GM19023 (cell line): ENCODE measurements at regions not wholly inside any gene's neighbourhood (a gene's known extent, or its start where the extent isn't known, plus 50 kb on each side); places are given as distances from the start of the nearest gene placed in this dataset.
"Not testable (repeated sequence)": the region's sequence is repeated elsewhere in the genome, so short reads cannot be mapped to it uniquely, and the experiment has no call there.

ENCODE experiments used
- ATAC-seq: cut with Tn5 transposase; IDR thresholded peaks from one replicate; pipeline ENCODE4 v1.9.1; 2021; ENCODE audit warnings: mild to moderate bottlenecking, moderate library complexity; ENCODE audit not compliant: unreplicated experiment

- ATAC-seq: not testable (repeated sequence)
These were observed 1187.6 kb upstream of the AUTS2 start for GRCh38 chr7:68410693-68411092.

DNA sequence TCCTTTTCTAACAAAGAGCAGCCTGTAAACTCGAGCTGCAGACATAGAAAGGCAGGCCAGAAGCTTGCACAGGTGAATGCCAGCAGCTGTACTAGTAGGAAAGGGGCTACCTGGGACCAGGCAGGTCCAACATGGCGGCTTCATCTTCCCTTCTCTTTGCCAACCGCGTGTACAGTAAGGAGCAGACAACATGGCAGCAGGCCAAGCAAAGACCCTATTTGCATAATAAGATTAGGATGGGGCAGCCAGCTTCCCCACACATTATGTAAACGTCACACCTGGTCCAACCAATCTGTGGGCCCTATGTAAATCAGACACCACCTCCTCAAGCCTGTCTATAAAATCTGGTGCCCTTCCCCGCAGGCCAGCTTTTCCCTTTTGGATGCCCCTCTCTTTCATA, 1186.5 kb upstream of the AUTS2 start:
- ATAC-seq: no peak

DNA sequence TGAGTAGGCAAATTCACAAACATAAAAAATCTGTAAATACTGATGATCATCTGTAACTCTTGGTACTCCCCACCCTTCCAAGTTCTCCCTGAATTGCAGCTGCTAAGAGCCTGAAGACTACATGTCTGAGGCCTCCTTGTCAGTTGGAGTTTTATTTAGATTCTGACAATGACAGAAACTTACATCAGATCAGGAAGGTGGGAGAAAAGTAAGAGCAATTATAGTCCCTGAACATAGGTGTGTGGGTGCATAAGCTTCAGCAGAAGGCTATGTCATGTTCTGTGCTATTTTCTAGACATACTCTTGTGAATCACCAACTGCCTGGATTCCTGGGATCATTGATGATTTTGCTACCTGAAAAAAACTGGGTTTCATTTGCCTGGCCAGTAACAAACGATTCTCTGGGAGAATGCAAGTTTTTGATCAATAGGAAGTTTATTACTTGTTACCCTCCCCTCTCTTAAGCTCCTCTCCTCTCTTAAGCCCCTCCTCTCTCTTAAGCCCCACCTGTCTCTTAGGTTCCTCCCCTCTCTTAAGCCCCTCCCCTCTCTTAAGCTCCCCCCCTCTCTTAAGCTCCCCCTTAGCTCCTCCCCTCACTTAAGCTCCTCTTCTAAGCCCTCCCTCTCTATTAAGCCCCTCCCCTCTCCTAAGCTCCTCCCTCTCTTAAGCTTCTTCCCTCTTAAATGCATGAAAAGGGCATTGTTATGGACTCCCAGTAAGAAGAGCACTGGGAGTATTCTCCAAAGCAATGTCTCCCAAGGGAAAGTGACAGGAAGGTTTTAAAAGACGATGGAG, 1183.4 kb upstream of the AUTS2 start:
- ATAC-seq: no peak

DNA sequence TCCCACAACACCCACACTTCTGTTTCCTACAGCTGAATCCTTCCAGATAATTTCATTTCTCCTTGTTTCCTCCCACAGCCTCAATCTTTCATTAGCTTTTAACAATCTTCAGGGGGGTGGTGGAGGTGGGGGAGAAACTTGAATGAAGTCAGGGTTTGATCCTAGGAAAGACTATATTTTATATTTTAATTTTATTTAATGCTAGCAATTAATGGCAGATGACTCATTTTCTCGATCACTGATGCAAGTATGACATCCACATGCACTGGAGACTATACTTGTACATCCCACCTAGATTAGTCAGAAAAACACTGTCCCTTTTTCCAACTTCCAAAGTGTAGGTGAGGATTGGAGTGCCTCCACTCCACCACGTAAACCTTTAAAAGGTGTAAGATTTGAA, 1181.3 kb upstream of the AUTS2 start:
- no peak for ATAC-seq

DNA sequence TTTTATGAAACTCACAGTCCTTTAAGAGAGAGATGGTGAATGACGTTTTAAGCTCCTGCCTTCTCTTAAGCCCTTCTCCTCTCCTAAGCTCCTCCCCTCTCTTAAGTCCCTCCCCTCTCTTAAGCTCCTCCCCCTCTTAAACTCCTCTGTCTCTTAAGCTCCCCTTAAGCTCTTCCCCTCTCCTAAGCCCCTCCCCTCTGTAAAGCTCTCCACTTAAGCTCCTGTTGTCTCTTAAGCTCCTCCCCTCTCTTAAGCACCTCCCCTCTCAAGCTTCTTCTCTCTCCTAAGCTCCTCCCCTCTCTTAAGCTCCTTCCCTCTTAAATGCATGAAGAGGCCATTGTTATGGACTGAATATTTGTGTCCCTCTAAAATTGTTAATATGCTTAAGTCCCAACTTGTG, 1180.6 kb upstream of the AUTS2 start:
- no peak for ATAC-seq

- ATAC-seq: no peak
These were observed 1177.7 kb upstream of the AUTS2 start for GRCh38 chr7:68420342-68421192.

GRCh38 chr7:68421712-68422111, 1176.6 kb upstream of the AUTS2 start:
- ATAC-seq: no peak

DNA sequence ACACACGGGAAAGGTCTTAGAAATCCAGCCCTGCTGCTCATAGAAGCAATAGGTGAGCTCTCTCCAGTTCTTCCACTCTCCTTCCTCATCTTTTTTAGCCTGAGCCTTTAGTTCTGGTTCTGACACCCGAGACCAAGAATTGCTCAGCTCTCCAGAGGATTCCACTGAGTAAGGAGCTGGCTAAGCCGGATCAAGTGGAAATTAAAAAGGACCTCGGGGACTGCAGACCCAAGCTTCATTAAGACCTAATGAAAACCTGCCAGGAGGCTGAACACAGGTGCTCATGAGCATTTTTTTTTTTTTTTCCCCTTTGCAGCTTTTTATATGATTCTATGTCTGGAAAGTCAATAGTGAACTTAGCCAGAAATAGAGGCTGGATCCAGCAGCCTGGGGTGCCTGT, 1176.0 kb upstream of the AUTS2 start:
- no peak for ATAC-seq

DNA sequence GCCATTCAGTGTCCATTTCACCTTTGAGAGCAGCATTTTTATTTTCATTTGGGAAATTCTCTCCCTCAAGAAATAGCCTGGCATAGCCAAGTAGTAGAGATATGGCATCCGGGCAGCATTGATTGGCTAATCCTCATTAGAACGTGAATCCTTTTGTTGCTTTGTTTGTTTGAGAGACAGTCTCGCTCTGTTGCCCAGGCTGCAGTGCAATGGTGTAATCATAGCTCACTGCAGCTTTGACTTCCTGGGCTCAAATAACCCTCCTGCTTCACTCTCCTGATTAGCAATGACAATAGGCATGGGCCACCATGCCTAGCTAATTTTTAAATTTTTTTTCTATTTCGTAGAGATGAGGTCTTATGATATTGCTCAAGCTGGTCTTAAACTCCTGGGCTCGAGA, 1174.9 kb upstream of the AUTS2 start:
- no peak for ATAC-seq

DNA sequence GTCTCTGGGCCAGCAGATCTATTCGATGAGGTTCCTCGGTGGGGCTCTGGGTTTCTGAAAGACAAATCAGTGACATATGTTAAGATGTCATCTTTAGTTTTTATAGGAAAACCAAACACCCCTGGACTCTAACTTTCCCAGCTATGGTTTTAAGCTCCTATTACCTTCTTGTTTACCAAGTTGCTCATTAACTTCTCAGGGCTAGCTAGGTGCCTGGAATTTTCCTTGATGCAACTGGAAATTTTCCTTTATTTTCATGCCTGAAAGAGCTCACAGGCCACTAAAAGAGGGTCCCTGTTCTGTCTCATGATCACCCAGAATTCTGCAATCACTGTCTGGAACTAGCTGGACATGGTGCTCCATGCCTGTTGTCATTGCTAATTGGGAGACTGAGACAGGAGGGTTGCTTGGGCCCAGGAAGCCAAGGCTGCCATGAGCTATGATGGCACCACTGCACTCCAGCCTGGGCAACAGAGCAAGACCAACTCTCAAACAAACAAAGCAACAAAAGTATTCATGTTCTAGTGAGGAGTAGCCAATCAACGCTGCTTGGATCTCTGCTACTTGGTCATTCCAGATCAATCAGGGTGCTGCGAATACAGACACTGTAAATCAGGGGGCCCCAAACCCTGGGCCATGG, 1173.5 kb upstream of the AUTS2 start:
- no peak for ATAC-seq

DNA sequence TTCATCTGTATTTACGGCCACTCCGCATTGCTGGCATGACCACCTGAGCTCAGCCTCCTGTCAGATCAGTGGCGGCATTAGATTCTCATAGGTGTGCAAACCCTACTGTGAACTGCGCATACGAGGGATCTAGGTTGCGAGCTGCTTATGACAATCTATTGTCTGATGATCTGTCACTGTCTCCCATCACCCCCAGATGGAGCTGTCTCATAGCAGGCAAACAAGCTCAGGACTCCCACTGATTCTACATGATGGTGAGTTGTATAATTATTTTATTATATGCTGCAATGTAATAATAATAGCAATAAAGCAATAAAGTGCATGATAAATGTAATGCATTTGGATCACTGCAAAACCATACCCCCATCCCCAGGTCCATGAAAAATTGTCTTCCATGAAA, 1172.9 kb upstream of the AUTS2 start:
- no peak for ATAC-seq

GRCh38 chr7:68429411-68430117, 1168.7 kb upstream of the AUTS2 start:
- no peak for ATAC-seq

DNA sequence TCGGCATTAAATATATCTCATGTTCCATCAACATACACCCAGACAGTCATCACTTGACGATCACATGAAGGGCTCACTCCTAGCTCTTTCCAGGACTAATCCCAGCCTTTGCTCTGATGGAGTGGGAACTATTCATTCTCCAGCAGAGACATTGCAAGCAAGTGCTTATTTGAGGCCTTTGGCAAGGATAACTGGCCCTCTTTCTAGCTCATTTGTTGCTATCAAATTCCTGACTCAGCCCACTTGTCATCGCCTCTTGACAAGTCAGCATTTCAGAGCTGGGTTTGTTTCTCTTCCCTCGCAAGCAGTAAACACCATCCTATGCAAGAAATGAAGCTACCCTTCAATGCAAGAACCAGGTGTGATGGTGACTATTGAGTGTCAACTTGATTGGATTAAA, 1165.7 kb upstream of the AUTS2 start:
- ATAC-seq: no peak

- ATAC-seq: no peak
These were observed 1164.7 kb upstream of the AUTS2 start for GRCh38 chr7:68433462-68434070.

- no peak for ATAC-seq
These were observed 1163.4 kb upstream of the AUTS2 start for GRCh38 chr7:68434857-68435256.

DNA sequence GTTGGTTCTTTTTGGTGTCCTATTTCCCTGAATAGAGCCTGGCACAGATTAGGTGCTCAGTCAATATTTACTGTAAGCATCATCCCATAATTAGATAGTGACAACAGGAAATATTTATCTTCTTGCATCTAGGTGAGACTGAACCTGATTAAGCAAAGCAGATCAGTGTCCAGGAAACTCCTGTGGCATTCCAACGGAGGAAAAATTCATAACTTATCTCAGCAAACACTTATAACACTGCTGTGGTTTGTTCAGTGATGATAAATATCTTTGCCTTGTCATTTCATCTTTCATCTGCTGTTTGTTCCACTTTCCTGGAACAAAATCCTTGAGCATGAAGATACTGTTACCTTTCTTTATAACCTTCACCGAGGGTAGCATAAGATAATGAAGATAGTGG, 1160.3 kb upstream of the AUTS2 start:
- ATAC-seq: no peak

DNA sequence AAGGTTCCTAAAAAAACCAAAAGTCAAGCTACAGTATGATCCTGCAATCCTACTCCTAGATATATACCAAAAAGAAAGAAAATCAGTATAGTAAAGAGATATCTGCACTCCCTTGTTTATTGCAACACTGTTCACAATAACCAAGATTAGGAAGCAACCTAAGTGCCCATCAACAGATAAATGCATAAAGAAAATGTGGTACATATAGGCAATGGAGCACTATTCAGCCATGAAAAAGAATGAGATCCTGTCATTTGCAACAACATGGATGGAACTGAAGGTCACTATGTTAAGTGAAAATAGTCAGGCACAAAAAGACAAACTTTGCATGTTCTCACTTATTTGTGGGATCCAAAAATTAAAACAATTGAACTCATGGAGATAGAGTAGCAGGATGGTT, 1159.5 kb upstream of the AUTS2 start:
- ATAC-seq: no peak

DNA sequence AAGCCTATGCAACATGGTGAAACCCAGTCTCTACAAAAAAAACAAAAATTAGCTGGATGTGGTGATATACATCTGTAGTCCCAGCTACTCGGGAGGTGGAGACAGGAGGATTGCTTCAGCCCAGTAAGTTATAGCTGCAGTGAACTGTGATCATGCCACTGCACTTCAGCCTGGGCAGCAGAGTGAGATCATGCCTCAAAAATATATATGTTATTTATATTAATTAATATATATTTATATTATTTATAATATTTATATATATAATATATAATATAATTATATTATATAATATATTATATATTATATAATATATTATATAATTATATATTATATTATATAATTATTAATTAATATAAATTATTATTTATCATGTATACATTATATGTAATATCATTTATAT, 1158.4 kb upstream of the AUTS2 start:
- ATAC-seq: no peak

- ATAC-seq: no peak
These were observed 1157.4 kb upstream of the AUTS2 start for GRCh38 chr7:68440866-68441265.

DNA sequence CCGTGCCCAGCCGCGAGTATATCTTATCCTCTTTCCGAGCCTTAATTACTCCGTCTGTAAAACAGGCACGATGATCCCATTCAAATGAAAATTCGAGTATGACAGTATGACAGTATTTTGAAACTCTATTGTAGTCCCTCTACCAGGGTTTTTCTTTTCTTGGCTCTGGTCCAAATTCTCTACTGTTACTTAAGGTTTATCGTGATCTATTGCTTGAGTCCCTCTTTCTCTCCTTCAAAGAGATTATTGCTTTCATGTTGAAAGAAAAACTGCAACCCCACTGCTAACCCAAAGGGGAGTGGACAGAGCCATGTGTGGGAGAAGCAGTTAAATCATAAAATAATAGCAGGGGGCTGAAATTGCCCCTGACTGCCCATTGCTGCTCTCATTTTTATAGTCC, 1156.6 kb upstream of the AUTS2 start:
- no peak for ATAC-seq
